OCI-LY7 (cell line): ENCODE measurements at regions not wholly inside any gene's neighbourhood (a gene's known extent, or its start where the extent isn't known, plus 50 kb on each side); places are given as distances from the start of the nearest gene placed in this dataset.

ENCODE experiments used
- BruUV-seq: library from RNA; stranded (reverse); fragments of 400-500 nt; replicated peaks from 2 replicates; lab custom pipeline; 2021; lab: Mats Ljungman, UMichigan
- CTCF ChIA-PET: fragments of 300-600 bp; sonication (Branson Sonifier 250); formaldehyde crosslinking; loops from one replicate; lab custom pipeline; 2022; ENCODE audit warnings: antibody characterized with exemption; ENCODE audit not compliant: unreplicated experiment; lab: Charles Lee
- POLR2A ChIA-PET: fragments of 300-600 bp; sonication (Branson Sonifier 250); formaldehyde crosslinking; loops from one replicate; lab custom pipeline; 2022; ENCODE audit warnings: antibody characterized with exemption; lab: Charles Lee
- DNase-seq: peaks from one replicate; pipeline ENCODE4 v3.0.0-alpha.2; 2015; ENCODE audit warnings: low spot score
- H2AFZ ChIP-seq: fragments of 200-600 bp; sonication (generic), shearing (Covaris generic); 2 replicates; pipeline ENCODE4 v1.6.1; 2014; ENCODE audit warnings: mild to moderate bottlenecking, antibody characterized with exemption, low read length, moderate library complexity
- H3K27ac ChIP-seq: fragments of 200-600 bp; sonication (generic); 2 replicates; pipeline ENCODE4 v1.5.1; 2014; ENCODE audit warnings: mixed run types, low read depth, mild to moderate bottlenecking, moderate library complexity, low read length, inconsistent platforms; ENCODE audit not compliant: poor library complexity, severe bottlenecking
- H3K36me3 ChIP-seq: fragments of 200-600 bp; sonication (generic); 2 replicates; pipeline ENCODE4 v1.6.1; 2014; ENCODE audit warnings: mild to moderate bottlenecking, antibody characterized with exemption, low read length, moderate library complexity, mixed read lengths; ENCODE audit not compliant: insufficient read depth
- H3K4me1 ChIP-seq: fragments of 200-600 bp; sonication (generic); 2 replicates; pipeline ENCODE4 v1.5.1; 2014; ENCODE audit warnings: mild to moderate bottlenecking, low read length; ENCODE audit not compliant: insufficient read depth, poor library complexity, severe bottlenecking
- H3K4me2 ChIP-seq: fragments of 200-600 bp; sonication (generic); 2 replicates; pipeline ENCODE4 v1.6.1; 2014; ENCODE audit warnings: mild to moderate bottlenecking, low read length
- H3K4me3 ChIP-seq: fragments of 200-600 bp; sonication (generic); 2 replicates; pipeline ENCODE4 v1.5.1; 2014; ENCODE audit warnings: mild to moderate bottlenecking, low read depth, low read length; ENCODE audit not compliant: poor library complexity, severe bottlenecking
- H3K79me2 ChIP-seq: fragments of 200-600 bp; sonication (generic); 2 replicates; pipeline ENCODE4 v1.6.1; 2016; ENCODE audit warnings: low read depth, mild to moderate bottlenecking, low read length, moderate library complexity, mixed read lengths; ENCODE audit not compliant: insufficient read depth
- H3K9me2 ChIP-seq: fragments of 200-600 bp; sonication (generic); 2 replicates; pipeline ENCODE4 v1.6.1; 2016; ENCODE audit warnings: mild to moderate bottlenecking, low read length, mixed read lengths; ENCODE audit not compliant: insufficient read depth
- H3K9me3 ChIP-seq: fragments of 200-600 bp; sonication (generic); 2 replicates; pipeline ENCODE4 v1.6.1; 2014; ENCODE audit warnings: mild to moderate bottlenecking, mixed run types, low read length, mixed read lengths
- H4K20me1 ChIP-seq: fragments of 200-600 bp; sonication (generic); 2 replicates; pipeline ENCODE4 v1.6.1; 2014; ENCODE audit warnings: mild to moderate bottlenecking, antibody characterized with exemption, low read length, moderate library complexity, mixed read lengths; ENCODE audit not compliant: insufficient read depth
- CTCF ChIP-seq: fragments of 200-600 bp; sonication (generic); conservative IDR thresholded peaks from 2 replicates; pipeline ENCODE4 v1.5.1; 2014; ENCODE audit warnings: mild to moderate bottlenecking, antibody characterized with exemption, low read length, moderate library complexity, mixed read lengths
- EZH2phosphoT487 ChIP-seq: fragments of 200-600 bp; sonication (generic); IDR thresholded peaks from 2 replicates; pipeline ENCODE4 v1.6.1; 2018; ENCODE audit warnings: low read depth, borderline replicate concordance, mild to moderate bottlenecking, mixed run types, antibody characterized with exemption, low read length, moderate library complexity, mixed read lengths
- intact Hi-C: fragments of 100-400 bp; cut with micrococcal nuclease; formaldehyde crosslinking; loops from one replicate; pipeline ENCODE4 v1.10.0; 2022; ENCODE audit not compliant: unreplicated experiment

DNA sequence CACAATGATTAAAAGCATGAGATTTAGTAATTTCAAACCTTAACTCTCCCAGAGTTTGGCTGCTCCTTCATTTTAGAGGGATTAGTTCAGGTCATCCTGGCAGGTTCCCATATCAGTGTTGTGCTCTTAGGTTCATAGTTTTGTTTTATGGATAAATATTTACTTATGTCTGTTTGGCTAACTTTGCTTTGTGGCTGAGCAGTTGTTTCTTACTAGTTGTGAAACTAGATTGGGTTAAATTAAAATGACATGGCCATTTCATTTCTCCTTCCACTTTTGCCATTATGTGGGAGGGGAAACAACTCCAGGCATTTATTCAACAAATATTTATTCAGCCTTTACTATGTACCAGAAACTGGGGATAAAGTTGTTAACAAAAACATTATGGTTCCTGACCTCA, 158.8 kb downstream of the TMTC3 start:
- no peaks in the 10 kb centered on the region for H3K9me3 ChIP-seq
- no peak for DNase-seq
- H4K20me1 ChIP-seq, result no peaks in the 10 kb centered on the region
- no peak overlapping the region for H3K4me2 ChIP-seq
- intact Hi-C loops, result no loop called here
- TF ChIP-seq CTCF, result no peak
- TF ChIP-seq EZH2phosphoT487, result no peak
- H3K9me2 ChIP-seq, result no peaks in the 10 kb centered on the region
- H3K4me1 ChIP-seq, result no peaks in the 10 kb centered on the region
- CTCF ChIA-PET, result no interaction called here
- no peak overlapping the region for H2AFZ ChIP-seq
- POLR2A ChIA-PET, result no interaction called here
- BruUV-seq, result no TSS peak
- no peak overlapping the region for H3K4me3 ChIP-seq
- no peak overlapping the region for H3K27ac ChIP-seq
- no peaks in the 10 kb centered on the region for H3K79me2 ChIP-seq
- no peaks in the 10 kb centered on the region for H3K36me3 ChIP-seq

DNA sequence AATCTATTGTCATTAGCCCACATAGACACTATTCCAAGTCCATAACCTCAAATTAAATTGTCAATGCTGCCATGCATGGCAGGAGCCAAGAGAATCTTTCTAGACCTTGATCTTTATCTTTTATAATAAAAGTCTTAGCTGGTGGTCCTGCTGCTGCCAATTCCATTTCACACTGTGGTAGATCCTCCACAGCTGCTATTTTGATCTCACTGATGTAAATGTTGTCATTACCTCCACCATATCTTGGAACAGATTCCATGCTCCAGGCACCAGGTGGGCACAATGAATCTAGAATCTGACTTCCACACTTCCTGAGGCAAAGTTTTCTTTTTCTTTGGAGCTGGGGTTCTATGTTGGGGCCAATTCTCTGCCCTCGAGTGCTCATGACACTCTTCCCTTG, 161.2 kb downstream of the TMTC3 start:
- Histone ChIP-seq H3K9me3 (no peaks in the 10 kb centered on the region), H3K9me2 (no peaks in the 10 kb centered on the region), H4K20me1 (no peaks in the 10 kb centered on the region), H2AFZ (no peak overlapping the region), H3K36me3 (no peaks in the 10 kb centered on the region), H3K4me1 (no peaks in the 10 kb centered on the region), H3K4me3 (no peak overlapping the region), H3K4me2 (no peak overlapping the region), H3K79me2 (no peaks in the 10 kb centered on the region), H3K27ac (no peak overlapping the region)
- no TSS peak for BruUV-seq
- DNase-seq, result no peak
- POLR2A ChIA-PET, result no interaction called here
- intact Hi-C loops, result no loop called here
- CTCF ChIA-PET, result no interaction called here
- TF ChIP-seq EZH2phosphoT487, result no peak
- TF ChIP-seq CTCF, result no peak

DNA sequence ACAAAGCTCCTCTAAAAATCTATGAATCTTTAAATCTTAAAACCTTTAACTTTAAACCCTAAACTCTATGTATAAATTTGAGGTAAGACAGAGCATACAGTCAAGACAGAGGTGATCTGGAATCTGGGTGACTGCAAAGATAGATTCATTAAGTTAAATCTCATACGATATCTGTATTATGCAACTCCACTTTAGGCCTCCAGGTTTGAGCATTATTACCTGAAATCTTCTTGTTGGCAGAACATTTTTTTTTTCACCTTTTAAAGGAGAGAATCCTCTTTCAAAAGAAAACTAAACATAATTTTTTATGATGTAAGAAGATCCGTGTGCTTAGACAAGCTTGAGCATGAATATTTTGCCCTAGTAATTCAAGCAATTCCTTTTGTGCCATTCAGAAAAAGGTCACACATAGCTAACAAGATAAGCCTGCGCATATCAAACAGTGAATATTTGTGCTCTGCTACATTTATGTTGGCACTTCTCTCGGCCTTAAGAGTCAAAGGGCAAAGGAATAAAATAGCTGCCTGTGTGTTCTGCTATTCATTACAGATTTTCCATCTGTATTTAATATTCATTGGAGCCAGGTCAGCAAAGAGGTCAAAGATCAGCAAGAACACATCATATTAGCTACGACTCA, 163.3 kb downstream of the TMTC3 start:
- ChIA-PET CTCF (no interaction called here), POLR2A (interaction anchor here (0.6 to 1.4 kb wide), 4 partner anchors 13 to 516 kb away, joined by 3 to 5 read pairs (median 3); no protein-coding TSS in a partner anchor)
- no peak overlapping the region for H3K27ac ChIP-seq
- H3K79me2 ChIP-seq, result no peaks in the 10 kb centered on the region
- TF ChIP-seq CTCF (no peak), EZH2phosphoT487 (no peak)
- BruUV-seq, result no TSS peak
- H3K4me1 ChIP-seq, result no peaks in the 10 kb centered on the region
- H3K36me3 ChIP-seq, result no peaks in the 10 kb centered on the region
- H3K4me3 ChIP-seq, result no peak overlapping the region
- no peaks in the 10 kb centered on the region for H3K9me2 ChIP-seq
- H3K4me2 ChIP-seq, result no peak overlapping the region
- H2AFZ ChIP-seq, result no peak overlapping the region
- DNase-seq, result no peak
- intact Hi-C loops, result no loop called here
- no peaks in the 10 kb centered on the region for H4K20me1 ChIP-seq
- no peaks in the 10 kb centered on the region for H3K9me3 ChIP-seq
